ENCODE measurements at regions not wholly inside any gene's neighbourhood (a gene's known extent, or its start where the extent isn't known, plus 50 kb on each side); places are given as distances from the start of the nearest gene placed in this dataset.

DNA sequence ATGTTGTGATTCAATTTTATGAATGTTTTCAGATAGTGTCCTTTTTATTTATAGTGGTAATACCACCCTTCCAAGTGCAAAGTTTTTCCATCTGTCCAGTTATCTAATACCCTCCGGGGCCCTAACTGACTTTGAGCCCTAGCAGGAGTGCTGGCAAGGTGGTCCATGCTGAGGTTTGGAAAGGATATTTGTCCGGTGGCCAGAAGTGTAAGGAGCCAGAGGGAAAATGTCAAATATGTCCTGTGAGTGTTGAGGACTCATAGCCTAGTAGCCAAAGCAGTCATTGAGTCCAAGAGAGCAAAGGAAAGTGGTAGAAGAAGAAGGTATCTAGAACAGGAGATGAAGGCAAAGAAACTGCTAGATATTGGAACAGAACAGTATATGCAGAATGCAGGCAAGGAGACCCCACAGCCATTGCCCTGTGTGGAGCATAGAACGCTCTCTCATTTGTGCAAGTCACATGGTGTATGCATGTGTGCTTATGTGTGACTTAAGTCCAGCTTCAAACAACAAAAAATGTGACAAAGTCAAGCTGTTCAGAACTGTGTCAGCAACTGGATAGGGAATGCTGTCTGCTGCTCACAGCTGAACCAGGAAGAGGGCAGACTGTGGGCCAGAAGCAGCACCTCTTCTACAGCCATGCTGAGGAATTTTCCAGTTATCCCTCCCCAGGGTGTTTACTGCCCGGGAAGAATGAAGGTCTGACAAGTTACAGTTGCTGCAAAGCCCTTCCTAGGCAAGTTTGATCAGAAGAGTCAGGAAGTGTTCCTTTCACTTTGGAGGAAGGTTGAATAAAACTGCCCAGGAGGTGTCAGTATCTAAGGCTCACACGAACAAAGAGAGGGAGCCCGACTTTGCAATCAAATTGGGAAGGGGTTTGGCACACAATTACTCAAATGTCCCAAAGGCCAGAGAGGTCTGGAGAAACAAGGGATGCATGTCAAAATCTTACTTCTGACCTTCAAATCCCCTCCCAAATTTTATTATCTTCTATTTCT, 463.3 kb upstream of the DMAC1 start:
- DNase-seq (ENCODE audit: low spot score): no peak

DNA sequence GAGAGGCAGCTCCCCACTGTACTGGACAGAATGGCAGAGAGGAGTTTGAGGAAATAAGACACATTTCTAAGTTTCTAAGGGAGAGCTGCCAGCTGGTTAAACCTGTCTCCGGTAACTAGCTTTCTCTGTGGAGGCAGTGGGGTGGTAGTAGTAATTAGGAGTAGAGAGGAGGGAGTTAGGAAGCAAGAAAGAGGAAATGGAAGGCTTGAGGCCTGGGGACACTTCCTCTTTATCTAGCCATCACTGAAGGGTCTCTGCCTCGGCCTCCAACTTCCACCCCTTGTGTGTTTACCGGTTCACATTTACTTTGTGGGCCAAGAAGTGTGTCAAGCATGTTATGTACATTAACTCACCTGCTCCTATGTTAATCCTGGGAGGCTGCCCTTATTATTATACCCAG, 462.2 kb upstream of the DMAC1 start:
- DNase-seq (ENCODE audit: low spot score): no peak

DNA sequence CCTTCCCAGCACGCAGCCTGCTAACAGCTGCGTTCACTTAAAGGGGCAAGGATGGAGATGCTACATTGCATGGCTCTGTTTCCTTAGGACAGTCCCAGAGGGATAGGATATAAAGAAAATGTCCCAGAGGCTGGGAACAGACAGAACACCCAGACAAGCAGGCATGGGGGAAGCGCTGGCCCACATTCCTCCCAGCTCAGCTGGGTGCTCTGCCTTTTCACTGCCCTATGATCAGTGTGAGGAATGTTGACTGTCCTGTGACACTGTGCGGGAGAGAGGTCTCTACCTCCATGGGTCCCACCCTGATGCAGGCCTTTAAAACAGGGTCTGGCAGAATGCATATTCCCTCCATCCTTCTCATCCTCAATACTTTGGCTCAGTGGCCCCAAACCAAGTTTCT, 459.4 kb upstream of the DMAC1 start:
- no peak for DNase-seq (ENCODE audit: low spot score)

DNA sequence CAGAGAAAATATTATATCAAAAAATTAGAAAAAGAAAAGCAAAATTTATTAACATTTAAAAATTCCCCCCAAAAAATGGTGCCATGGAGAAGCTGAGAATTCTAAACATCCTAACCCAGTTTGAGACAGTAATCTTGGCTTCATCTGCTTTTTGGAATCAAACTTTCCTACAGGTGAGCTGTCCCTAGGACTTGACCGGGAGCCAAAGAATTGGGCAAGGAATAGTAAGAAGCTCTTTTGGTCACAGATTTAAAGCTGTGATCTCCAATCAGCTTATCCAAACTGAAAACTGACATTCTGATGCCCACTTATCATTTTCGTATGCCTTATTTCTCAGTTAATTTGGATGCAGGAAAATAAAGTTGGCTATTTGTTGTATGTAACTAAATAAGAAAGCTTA, 457.3 kb upstream of the DMAC1 start:
- no peak for DNase-seq (ENCODE audit: low spot score)

DNA sequence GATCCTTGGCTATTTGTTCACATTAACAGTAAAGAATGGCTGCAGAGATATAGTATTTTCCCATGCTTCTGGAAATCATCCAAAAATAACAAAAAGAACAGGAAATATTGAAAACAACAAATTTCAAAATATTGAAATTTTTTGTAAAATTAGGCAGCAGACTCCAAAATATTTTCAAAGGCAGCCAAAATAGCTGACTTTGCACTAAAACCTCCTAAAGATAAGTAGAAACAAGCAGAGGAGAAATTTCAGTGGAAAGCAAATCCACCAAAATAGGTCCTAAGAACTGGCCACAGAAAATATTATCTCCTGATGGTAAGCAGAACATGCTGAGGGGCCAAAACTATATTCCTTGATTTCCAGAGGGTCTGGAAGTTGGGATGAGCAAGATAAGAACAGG, 456.3 kb upstream of the DMAC1 start:
- DNase-seq (ENCODE audit: low spot score): no peak

DNA sequence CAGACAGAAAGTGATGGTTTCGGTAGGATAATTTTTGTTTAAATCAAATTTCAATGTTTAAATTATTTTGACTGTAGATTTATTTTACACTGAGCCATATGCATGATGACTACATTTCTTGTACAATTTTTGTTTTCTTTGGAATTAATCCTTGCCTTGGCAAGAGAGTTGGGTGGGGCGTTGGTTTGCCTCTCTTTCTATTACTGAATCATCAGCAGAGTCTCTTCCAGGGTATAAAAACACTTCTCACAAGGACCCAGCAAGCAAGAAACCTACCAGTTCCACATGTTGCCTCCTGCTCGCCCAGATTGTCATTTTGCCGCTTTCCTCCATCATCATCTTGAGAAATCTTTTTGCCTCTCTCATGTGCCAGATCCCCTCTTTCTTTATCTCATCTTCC, 455.0 kb upstream of the DMAC1 start:
- no peak for DNase-seq (ENCODE audit: low spot score)

DNA sequence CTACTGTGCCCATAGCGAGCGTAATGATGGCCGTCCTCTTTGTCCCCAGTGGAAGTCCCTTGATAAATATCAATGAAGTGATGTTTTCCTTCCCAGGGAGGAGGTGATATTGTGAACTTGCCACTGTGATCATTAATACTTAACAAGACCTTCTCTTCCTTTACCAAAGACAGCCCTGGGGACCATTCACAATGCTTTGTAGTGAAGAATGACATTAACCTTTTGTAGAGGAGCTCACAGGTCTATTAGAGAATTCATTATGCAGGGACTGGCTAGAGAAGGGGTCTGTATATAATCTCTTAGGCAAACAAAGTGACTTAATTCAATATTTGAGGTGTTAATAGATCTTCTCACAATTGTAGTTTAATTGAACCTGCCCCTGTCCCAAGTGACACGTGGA, 452.9 kb upstream of the DMAC1 start:
- no peak for DNase-seq (ENCODE audit: low spot score)

DNA sequence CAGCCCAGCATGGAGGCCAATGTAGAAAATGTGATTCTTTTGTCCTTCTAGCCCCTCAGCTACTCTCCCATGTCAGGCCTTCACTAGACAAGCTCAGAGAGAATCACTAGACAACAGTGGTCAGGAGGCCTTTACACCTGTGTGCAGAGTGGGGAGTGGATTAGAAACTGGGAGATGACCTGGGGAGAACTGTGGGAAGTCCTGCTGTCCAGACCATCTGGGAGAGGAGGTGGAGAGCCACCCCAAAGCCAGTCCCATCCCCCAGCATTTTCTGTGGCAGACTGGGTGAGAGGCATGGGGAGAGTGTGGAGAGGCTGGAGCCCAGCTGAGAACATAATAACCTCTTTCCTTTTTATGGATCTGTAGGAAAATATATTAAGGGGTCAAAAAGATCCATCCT, 452.0 kb upstream of the DMAC1 start:
- DNase-seq (ENCODE audit: low spot score): no peak

DNA sequence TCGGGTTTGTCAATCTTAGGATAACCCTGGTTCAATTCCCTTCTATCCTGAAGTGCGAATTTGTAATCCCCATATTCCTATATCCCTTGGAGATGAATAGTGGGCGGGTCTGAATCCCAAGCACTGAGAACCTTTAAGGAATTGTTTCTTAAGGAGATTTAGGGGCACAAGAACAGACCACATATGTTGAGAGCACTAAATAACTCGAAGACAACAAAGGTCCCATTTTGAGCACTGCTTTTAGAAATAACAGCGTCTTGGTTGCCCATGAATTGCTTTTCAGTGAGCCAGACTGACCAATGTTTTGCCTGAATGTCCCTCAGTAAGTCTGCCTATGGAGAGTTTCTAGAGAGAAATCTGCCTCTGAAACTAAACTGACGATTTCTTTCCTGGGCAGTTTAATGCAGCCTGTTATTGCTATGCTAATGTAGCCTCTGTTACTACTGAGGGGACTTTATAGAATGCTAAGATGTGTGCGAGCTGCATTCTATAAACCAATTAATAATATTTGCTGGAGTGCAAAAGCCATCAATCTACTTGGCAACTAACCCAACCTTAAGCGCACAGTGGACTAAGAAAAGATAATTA, 445.0 kb upstream of the DMAC1 start:
- no peak for DNase-seq (ENCODE audit: low spot score)

DNA sequence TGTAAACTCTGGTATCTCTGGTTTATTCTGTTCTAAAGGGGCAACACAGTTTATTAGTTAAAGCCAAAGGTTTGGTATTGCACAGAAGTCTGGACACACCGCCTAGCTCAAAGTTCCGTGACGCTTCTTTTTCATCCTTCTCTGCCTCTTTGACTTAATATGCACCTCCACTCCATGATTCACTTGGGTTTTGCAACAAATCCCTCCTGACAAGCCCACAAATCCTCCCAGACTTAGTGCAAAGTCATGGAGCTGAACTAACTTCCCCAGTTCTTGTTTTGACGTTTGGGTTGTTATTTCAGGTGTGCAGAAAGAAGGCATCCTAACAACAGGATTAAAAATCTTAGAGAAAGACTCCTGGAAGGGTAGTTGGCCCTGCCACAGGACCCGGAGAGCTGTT, 441.6 kb upstream of the DMAC1 start:
- no peak for DNase-seq (ENCODE audit: low spot score)

DNA sequence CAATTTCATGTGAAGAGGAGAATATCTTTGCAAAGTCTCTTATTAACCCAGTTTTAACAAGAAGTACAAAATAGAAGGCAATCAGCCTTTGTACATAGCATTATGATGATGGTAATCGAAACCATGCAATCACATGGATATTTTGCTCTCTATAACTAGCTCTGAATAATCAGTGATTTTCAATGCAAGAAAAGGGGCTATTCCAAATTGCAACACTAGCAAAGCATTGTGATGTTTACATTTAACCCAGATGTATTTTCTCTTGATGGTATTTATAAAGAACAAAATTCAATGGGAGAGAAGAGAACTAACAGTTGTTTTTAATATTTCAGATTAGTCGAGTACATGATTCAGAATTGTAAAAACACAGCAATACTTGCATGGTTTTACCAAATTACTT, 437.5 kb upstream of the DMAC1 start:
- DNase-seq (ENCODE audit: low spot score): no peak

DNA sequence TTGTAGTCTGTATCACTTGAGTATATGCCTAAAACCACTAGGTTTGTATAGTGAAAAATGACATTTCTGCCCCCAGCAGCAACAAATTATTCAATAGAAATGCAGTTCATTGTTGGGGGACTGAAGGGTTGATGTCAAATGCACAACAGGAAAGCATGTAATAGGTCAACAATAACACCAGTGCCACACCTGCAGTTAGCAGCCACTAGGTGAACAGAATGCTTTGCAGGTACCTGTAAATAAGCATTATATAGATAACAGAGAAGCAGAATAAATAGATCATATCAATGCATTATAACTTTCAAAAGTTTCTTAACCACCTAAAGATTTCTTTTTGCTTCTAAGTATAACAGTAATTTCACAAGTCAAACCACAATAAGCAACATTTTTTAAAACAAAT, 435.9 kb upstream of the DMAC1 start:
- no peak for DNase-seq (ENCODE audit: low spot score)

DNA sequence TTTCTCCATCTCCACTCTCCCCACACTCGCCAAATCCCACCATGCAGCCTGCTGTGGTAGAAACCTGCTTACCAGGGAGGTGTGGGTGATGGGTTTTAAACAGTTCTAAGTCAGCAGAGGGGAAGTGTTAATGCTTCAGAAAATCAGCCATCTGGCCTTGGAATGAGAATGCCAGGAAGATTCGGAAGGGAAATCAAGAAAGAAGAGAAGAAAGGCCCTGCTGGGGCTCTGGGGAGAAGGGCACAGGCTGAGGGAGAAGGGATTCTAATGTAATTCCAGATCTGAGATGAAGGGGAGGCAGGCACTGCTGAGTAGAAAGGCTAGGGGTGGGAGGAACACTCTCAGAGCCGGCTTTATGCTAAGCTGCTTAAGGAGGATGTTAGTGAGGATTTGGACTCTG, 434.7 kb upstream of the DMAC1 start:
- no peak for DNase-seq (ENCODE audit: low spot score)

DNA sequence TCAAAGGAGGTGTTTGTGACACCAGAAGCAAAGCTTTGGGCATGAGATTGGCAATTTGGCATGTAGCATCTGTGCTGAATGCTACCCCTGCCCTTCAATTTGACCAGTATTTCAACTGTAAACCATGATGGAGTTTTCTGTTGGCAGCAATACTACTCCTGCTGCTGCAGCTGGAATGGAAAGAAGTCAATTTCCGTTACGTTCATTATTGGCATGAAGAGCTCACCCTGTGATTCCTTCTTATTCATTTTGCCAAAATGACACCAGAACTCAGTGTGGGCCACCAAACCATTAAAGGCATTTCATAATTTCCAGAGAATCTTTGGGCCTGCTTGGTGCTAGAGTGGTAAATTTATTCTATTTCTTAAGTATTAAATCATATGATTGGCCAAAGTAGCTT, 433.1 kb upstream of the DMAC1 start:
- DNase-seq (ENCODE audit: low spot score): no peak

DNA sequence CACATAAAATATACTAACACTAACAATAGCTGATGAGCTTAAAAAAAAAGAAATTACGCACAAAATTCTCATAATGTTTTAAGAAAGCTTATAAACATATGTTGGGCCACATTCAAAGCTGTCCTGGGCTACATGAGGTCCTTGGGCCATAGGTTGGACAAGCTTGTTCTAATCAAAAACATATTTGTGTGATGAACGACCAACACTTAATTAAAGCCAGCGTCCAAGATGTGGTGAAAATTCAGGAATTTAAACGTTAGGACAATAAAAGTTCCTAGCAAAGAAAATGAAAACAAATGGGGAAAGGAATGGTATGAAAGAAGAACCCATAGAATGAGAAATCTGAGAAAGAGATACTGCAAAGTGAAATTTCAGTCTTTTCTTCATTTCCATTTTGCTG, 429.6 kb upstream of the DMAC1 start:
- DNase-seq (ENCODE audit: low spot score): no peak

DNA sequence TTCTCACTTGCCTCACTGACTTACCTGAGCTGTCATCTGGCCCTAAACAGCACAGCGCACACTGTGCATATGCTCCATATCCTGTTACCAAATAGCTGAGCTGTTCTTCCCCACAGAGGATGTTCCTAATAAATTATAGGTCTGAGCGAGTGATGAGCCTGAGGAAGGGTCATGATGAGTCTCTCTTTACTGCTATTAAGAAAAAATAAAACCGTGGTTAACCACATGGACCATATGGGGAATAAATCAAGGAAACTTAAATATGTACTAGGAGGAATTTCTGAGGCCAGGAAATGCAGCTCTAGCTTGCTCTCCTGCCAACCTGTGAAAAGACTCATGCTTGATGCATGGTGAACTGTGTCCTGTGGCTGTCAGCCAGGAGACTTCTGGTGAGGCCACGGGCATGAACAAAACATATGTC, 424.8 kb upstream of the DMAC1 start:
- DNase-seq (ENCODE audit: low spot score): no peak

DNA sequence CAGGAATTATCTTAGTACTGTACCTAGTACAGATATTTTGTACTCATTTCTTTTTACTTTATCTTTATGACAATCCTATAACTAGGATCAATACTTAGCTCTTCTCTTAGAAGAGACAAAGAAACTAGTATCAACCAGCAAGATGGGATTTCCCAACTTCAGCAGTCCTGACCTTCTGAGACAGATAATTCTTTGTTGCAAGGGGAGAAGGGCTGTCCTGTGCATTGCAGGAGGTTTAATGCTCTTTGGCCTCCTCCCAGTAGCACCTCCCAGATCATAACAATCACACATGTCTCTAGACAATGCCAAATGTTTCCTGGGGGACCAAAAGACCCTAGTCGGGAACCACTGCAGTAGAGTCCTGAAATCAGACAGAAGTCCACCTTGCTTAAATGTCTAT, 424.3 kb upstream of the DMAC1 start:
- DNase-seq (ENCODE audit: low spot score): no peak

DNA sequence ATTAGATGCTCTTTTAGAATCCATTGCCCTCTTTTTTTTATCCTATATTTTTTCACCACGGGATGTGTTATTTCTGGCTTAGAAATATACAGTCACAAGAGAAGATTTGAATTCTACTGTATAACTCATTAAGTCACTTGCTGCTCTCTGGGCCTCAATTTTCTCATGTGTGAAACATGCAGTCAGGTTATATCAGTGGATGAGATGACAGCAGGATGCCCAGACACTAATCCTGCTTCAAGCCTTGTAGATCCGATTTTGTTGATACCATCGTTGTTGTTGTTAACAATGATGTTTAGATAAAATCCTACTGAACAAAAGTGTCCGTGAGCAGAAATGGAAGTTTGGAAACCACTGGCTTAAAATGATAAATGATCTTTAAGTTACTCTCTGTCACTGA, 421.9 kb upstream of the DMAC1 start:
- peak; percentile 1 for DNase-seq (ENCODE audit: low spot score)

DNA sequence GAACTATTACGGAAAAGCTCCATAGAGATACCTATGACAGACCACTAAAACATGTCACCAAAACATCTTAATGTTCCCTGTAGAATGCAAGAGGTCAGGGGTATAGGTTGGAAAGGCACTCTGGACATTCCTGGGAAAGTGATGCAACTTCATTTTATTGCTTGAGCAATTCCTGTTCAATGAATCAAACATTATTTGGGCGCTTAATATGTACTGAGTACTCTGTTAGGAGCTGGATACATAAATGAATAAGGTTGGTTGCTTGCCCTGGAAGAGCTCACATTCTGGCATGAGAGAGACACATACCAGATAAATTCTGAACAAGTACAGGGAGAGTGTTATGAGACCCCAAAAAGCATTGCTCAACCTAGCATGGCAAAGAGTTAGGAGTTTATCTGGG, 408.9 kb upstream of the DMAC1 start:
- no peak for DNase-seq (ENCODE audit: low spot score)

DNA sequence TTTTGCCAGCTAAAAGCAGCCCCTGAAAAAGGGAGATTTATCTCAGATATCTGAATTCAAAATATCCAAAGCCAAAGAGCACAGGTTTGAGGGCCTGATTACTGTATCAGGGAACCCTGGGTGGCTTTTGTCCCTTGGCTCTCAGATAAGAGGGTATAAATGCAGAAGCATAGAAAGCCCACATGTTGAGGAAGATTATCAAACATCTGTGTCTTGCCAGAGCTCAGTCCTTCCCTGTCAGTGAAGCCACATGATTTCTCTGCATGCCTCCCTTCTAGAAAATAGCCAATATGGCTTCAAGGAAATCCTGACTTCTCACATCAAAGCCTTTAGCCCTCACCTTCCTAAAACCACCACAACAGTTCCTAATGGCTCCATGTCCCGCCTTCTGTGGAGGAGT, 408.0 kb upstream of the DMAC1 start:
- no peak for DNase-seq (ENCODE audit: low spot score)

DNA sequence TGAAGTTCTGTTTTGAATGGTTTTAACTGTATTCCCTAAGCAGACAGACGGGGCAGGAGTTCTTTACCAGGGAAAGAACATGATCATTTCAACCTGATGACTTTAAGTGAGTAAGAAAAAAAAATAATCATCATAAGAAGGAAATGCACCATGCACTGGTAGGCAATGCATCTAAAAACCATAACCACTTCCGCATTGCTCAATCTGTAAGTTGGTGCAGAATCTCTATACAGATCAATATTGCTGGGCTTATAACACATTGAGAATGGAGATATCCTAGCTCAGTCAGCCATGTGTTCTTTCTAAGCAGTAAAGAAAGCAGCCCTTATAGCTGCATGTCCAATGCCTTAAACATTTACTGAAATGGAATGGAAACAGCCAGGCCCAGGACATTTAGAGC, 407.1 kb upstream of the DMAC1 start:
- DNase-seq (ENCODE audit: low spot score): no peak

DNA sequence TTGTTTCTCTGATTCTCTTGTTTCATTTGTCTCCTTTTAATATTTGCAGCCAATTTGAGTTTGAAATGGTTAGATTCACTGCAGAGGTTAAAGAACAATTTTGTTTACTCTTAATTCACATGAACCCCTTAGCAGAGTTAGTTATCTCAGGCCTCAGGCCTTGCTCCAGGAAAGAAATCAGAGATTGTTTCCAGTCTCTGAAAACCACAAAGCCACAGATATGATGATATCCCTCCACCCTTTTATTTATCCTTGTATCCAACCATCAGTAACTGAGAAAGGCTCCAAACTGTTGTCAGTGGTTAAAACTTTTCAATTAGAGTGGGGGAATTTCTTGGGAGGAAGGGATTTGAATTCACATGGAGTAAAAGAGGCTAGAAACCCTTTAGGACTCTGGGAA, 406.0 kb upstream of the DMAC1 start:
- DNase-seq (ENCODE audit: low spot score): no peak

DNA sequence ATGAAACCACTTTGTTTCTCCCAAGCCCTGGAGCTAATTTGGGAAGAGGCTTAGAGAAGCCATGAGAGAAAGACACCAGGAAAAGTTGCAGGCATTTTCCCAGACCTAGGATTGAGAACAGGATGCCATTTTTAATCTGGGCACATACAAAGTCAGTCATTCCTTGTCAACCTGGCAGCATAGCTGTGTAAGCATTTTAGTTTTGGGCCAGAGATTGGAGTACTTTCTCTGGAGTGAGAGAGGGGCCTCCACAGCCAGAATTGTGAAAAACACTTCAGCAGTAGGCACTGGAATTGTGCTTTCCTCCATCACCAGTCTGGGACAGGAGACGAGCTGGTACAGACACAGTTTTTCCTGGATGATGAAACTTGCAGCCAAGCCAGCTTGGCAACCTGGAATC, 390.3 kb upstream of the DMAC1 start:
- DNase-seq (ENCODE audit: low spot score): no peak
